Ishikawa (cell line): ENCODE measurements at regions not wholly inside any gene's neighbourhood (a gene's known extent, or its start where the extent isn't known, plus 50 kb on each side); places are given as distances from the start of the nearest gene placed in this dataset.

ENCODE experiments used
- CEBPB ChIP-seq: IDR thresholded peaks from 2 replicates; pipeline ENCODE4 v1.6.1; 2012
- CREB1 ChIP-seq: IDR thresholded peaks from 2 replicates; pipeline ENCODE4 v1.6.1; 2012; ENCODE audit warnings: low read depth
- EGR1 ChIP-seq: IDR thresholded peaks from 2 replicates; pipeline ENCODE4 v1.6.1; 2012
- EP300 ChIP-seq: IDR thresholded peaks from 2 replicates; pipeline ENCODE4 v1.6.1; 2012; ENCODE audit warnings: borderline replicate concordance
- FOXM1 ChIP-seq: IDR thresholded peaks from 2 replicates; pipeline ENCODE4 v1.6.1; 2012; ENCODE audit warnings: low read depth, borderline replicate concordance
- MAX ChIP-seq: IDR thresholded peaks from 2 replicates; pipeline ENCODE4 v1.6.1; 2012
- NFIC ChIP-seq: IDR thresholded peaks from 2 replicates; pipeline ENCODE4 v1.6.1; 2012
- RAD21 ChIP-seq: IDR thresholded peaks from 2 replicates; pipeline ENCODE4 v1.6.1; 2012; ENCODE audit warnings: low read depth
- TAF1 ChIP-seq: IDR thresholded peaks from 2 replicates; pipeline ENCODE4 v1.6.1; 2012; ENCODE audit warnings: low read depth, mild to moderate bottlenecking
- TCF12 ChIP-seq: IDR thresholded peaks from 2 replicates; pipeline ENCODE4 v1.6.1; 2012; ENCODE audit warnings: low read depth
- TEAD4 ChIP-seq: IDR thresholded peaks from 2 replicates; pipeline ENCODE4 v1.6.1; 2012
- YY1 ChIP-seq: IDR thresholded peaks from 2 replicates; pipeline ENCODE4 v1.6.1; 2012; ENCODE audit warnings: low read depth
- ZBTB7A ChIP-seq: IDR thresholded peaks from 2 replicates; pipeline ENCODE4 v1.6.1; 2012; ENCODE audit warnings: low read depth
- TF ChIP-seq, protein P1 (sequence below): IDR thresholded peaks from 2 replicates; pipeline ENCODE4 v1.6.1; 2012; ENCODE audit warnings: low read depth, mild to moderate bottlenecking
- TF ChIP-seq, protein P2 (sequence below): IDR thresholded peaks from 2 replicates; pipeline ENCODE4 v1.6.1; 2012

GRCh38 chr11:87428266-87428665 lies 390.5 kb downstream of the TMEM135 start:
- TF ChIP-seq CEBPB (no peak), TCF12 (no peak), NFIC (no peak), RAD21 (no peak), TEAD4 (no peak)
- TF ChIP-seq, protein P1, sequence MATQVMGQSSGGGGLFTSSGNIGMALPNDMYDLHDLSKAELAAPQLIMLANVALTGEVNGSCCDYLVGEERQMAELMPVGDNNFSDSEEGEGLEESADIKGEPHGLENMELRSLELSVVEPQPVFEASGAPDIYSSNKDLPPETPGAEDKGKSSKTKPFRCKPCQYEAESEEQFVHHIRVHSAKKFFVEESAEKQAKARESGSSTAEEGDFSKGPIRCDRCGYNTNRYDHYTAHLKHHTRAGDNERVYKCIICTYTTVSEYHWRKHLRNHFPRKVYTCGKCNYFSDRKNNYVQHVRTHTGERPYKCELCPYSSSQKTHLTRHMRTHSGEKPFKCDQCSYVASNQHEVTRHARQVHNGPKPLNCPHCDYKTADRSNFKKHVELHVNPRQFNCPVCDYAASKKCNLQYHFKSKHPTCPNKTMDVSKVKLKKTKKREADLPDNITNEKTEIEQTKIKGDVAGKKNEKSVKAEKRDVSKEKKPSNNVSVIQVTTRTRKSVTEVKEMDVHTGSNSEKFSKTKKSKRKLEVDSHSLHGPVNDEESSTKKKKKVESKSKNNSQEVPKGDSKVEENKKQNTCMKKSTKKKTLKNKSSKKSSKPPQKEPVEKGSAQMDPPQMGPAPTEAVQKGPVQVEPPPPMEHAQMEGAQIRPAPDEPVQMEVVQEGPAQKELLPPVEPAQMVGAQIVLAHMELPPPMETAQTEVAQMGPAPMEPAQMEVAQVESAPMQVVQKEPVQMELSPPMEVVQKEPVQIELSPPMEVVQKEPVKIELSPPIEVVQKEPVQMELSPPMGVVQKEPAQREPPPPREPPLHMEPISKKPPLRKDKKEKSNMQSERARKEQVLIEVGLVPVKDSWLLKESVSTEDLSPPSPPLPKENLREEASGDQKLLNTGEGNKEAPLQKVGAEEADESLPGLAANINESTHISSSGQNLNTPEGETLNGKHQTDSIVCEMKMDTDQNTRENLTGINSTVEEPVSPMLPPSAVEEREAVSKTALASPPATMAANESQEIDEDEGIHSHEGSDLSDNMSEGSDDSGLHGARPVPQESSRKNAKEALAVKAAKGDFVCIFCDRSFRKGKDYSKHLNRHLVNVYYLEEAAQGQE = no peak

- TF ChIP-seq MAX (no peak), TEAD4 (no peak), YY1 (no peak), ZBTB7A (no peak), CREB1 (no peak), EP300 (no peak), NFIC (no peak), TCF12 (no peak), TAF1 (no peak), EGR1 (no peak), RAD21 (no peak), CEBPB (no peak), FOXM1 (no peak)
- TF ChIP-seq, protein P1 = no peak
- TF ChIP-seq, protein P2, sequence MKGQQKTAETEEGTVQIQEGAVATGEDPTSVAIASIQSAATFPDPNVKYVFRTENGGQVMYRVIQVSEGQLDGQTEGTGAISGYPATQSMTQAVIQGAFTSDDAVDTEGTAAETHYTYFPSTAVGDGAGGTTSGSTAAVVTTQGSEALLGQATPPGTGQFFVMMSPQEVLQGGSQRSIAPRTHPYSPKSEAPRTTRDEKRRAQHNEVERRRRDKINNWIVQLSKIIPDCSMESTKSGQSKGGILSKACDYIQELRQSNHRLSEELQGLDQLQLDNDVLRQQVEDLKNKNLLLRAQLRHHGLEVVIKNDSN = no peak
Measured at GRCh38 chr11:87425943-87426342, 388.2 kb downstream of the TMEM135 start.

- TF ChIP-seq, protein P2 = no peak
- no peak for TF ChIP-seq TCF12
- no peak for TF ChIP-seq MAX
- no peak for TF ChIP-seq TAF1
- TF ChIP-seq EGR1 = no peak
- no peak for TF ChIP-seq RAD21
- no peak for TF ChIP-seq NFIC
- TF ChIP-seq ZBTB7A = no peak
- TF ChIP-seq YY1 = no peak
Measured at GRCh38 chr11:87425391-87425790, 387.7 kb downstream of the TMEM135 start.

DNA sequence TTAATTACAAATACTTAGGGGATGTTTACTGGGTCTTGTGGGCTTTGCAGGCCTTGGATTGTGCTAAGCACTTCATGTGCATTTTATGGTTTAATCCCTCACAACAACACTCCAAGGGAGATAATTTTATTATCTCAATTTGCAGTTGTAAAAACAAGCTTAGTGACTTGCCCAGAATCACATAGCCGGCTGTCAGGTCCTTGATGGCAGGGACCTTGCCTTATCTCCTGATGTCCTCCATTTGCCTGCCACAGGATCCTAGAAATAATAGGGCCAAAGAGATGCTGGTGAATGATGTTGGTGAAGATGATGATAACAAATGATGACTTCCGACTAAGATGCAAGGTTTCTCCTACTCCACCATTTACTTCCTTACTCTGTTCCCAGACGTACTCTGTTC lies 385.4 kb downstream of the TMEM135 start:
- no peak for TF ChIP-seq FOXM1
- no peak for TF ChIP-seq EGR1
- TF ChIP-seq, protein P1 = no peak
- no peak for TF ChIP-seq TCF12
- no peak for TF ChIP-seq ZBTB7A
- TF ChIP-seq TEAD4 = no peak
- TF ChIP-seq MAX = no peak
- no peak for TF ChIP-seq RAD21

DNA sequence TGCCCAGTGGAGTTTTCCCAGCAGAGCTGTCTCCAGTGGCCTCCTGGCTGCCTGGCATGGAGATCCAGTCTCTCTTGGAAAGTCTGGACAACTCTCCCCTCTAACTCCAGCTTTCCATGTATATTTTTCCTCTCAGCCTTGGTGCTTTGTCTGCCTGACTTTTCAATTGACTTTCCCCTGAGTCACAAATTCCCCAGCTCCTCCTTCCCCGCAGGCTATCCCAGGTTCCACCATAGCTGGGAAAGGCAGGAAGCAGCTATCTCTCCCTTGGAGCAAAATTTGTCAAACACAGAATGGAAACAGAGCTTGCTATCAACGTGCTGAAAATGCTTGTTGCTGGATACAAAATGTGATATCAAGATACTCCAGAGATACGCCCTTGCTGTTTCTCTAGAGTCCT lies 384.8 kb downstream of the TMEM135 start:
- TF ChIP-seq MAX = no peak
- no peak for TF ChIP-seq NFIC
- TF ChIP-seq, protein P2 = no peak
- no peak for TF ChIP-seq TEAD4
- TF ChIP-seq, protein P1 = no peak
- no peak for TF ChIP-seq TCF12
- TF ChIP-seq ZBTB7A = no peak
- TF ChIP-seq FOXM1 = no peak
- TF ChIP-seq TAF1 = no peak
- no peak for TF ChIP-seq YY1
- TF ChIP-seq CEBPB = no peak
- no peak for TF ChIP-seq CREB1
- no peak for TF ChIP-seq RAD21
- no peak for TF ChIP-seq EGR1
- no peak for TF ChIP-seq EP300
